Mesenchymal stem cell (in vitro differentiated cells and primary cell): ENCODE measurements at regions not wholly inside any gene's neighbourhood (a gene's known extent, or its start where the extent isn't known, plus 50 kb on each side); places are given as distances from the start of the nearest gene placed in this dataset.

Experiments
- DNase-seq: peaks from one replicate; pipeline ENCODE4 v3.0.0-alpha.2; 2013
- H2AFZ ChIP-seq: one replicate; pipeline ENCODE4 v1.6.1; 2013; ENCODE audit warnings: low read depth, mild to moderate bottlenecking, control low read depth, inconsistent platforms, low read length, moderate library complexity
- H2AK5ac ChIP-seq: 2 replicates; pipeline ENCODE4 v1.6.1; 2013; ENCODE audit warnings: low read length, moderate library complexity, mild to moderate bottlenecking, inconsistent platforms; ENCODE audit not compliant: severe bottlenecking
- H2BK120ac ChIP-seq: one replicate; pipeline ENCODE4 v1.6.1; 2013; ENCODE audit warnings: low read depth, mild to moderate bottlenecking, inconsistent platforms, low read length, moderate library complexity
- H2BK12ac ChIP-seq, 2 experiments: one replicate each; pipeline ENCODE4 v1.6.1; 2013; ENCODE audit warnings: inconsistent platforms in 2 of 2, low read length in 2 of 2, mild to moderate bottlenecking in 2 of 2, moderate library complexity in 2 of 2, control low read depth in 1 of 2
- H2BK15ac ChIP-seq: one replicate; pipeline ENCODE4 v1.6.1; 2013; ENCODE audit warnings: mild to moderate bottlenecking, low read depth, inconsistent platforms; ENCODE audit not compliant: poor library complexity, severe bottlenecking
- H2BK5ac ChIP-seq: 2 replicates; pipeline ENCODE4 v1.6.1; 2013; ENCODE audit warnings: low read depth, mild to moderate bottlenecking, low read length, control low read depth, inconsistent platforms; ENCODE audit not compliant: poor library complexity, severe bottlenecking
- H3K14ac ChIP-seq, 2 experiments: one replicate each; pipeline ENCODE4 v1.6.1; 2013; ENCODE audit warnings: inconsistent platforms in 2 of 2, low read length in 2 of 2, control low read depth in 1 of 2, mild to moderate bottlenecking in 1 of 2, moderate library complexity in 1 of 2
- H3K18ac ChIP-seq, 2 experiments: one replicate each; pipeline ENCODE4 v1.6.1; 2013; ENCODE audit warnings: inconsistent platforms in 2 of 2, low read length in 2 of 2, control low read depth in 1 of 2, low read depth in 1 of 2, mild to moderate bottlenecking in 1 of 2
- H3K23ac ChIP-seq, 2 experiments: one replicate each; pipeline ENCODE4 v1.6.1; 2013; ENCODE audit warnings: inconsistent platforms in 2 of 2, low read length in 2 of 2, mild to moderate bottlenecking in 2 of 2, moderate library complexity in 2 of 2, control low read depth in 1 of 2
- H3K27ac ChIP-seq: 2 replicates; pipeline ENCODE4 v1.5.1; 2013; ENCODE audit warnings: mild to moderate bottlenecking, moderate library complexity, low read length, control low read depth, inconsistent platforms; ENCODE audit not compliant: poor library complexity, severe bottlenecking
- H3K27me3 ChIP-seq, 2 experiments: 2 replicates each; pipeline versions ENCODE4 v1.6.1 to v1.7.0; 2013; ENCODE audit warnings: low read length in 2 of 2, mild to moderate bottlenecking in 2 of 2, moderate library complexity in 2 of 2, control low read depth in 1 of 2, inconsistent platforms in 1 of 2; ENCODE audit not compliant: control insufficient read depth in 1 of 2, insufficient read depth in 1 of 2
- H3K36me3 ChIP-seq, 2 experiments: 2 replicates each; pipeline versions ENCODE4 v1.6.1 to v1.7.0; 2013; ENCODE audit warnings: low read length in 2 of 2, control low read depth in 1 of 2, inconsistent platforms in 1 of 2, low read depth in 1 of 2, mild to moderate bottlenecking in 1 of 2; ENCODE audit not compliant: insufficient read depth in 2 of 2, control insufficient read depth in 1 of 2
- H3K4ac ChIP-seq, 2 experiments: one replicate each; pipeline ENCODE4 v1.6.1; 2013; ENCODE audit warnings: inconsistent platforms in 2 of 2, low read length in 2 of 2, mild to moderate bottlenecking in 2 of 2, moderate library complexity in 2 of 2, control low read depth in 1 of 2, low read depth in 1 of 2
- H3K4me1 ChIP-seq: 2 replicates; pipeline ENCODE4 v1.6.1; 2013; ENCODE audit warnings: low read depth, low read length, control low read depth; ENCODE audit not compliant: control insufficient read depth, insufficient read depth
- H3K4me2 ChIP-seq: 2 replicates; pipeline ENCODE4 v1.6.1; 2013; ENCODE audit warnings: low read length, mild to moderate bottlenecking, inconsistent platforms; ENCODE audit not compliant: poor library complexity, severe bottlenecking
- H3K4me3 ChIP-seq, 2 experiments: 2 replicates each; pipeline versions ENCODE4 v1.5.1 to v1.7.0; 2013; ENCODE audit warnings: low read length in 2 of 2, mild to moderate bottlenecking in 2 of 2, control low read depth in 1 of 2, low read depth in 1 of 2; ENCODE audit not compliant: insufficient read depth in 1 of 2
- H3K79me1 ChIP-seq: replicated peaks from 2 replicates; pipeline ENCODE4 v1.6.1; 2013; ENCODE audit warnings: mild to moderate bottlenecking, control low read depth, low read length, inconsistent platforms; ENCODE audit not compliant: poor library complexity, severe bottlenecking
- H3K9ac ChIP-seq: 2 replicates; pipeline ENCODE4 v1.7.0; 2013; ENCODE audit warnings: mild to moderate bottlenecking, low read length, moderate library complexity
- H3K9me3 ChIP-seq: 2 replicates; pipeline ENCODE4 v1.7.0; 2013; ENCODE audit warnings: mild to moderate bottlenecking, low read length; ENCODE audit not compliant: control insufficient read depth
- H4K8ac ChIP-seq: one replicate; pipeline ENCODE4 v1.6.1; 2013; ENCODE audit warnings: inconsistent platforms, mild to moderate bottlenecking, low read length, moderate library complexity
- H4K91ac ChIP-seq: one replicate; pipeline ENCODE4 v1.6.1; 2013; ENCODE audit warnings: mild to moderate bottlenecking, low read length, inconsistent platforms
- WGBS: methylation state at CpG from one replicate; pipeline ENCODE4 v1.1.7; 2013; ENCODE audit warnings: mixed read lengths; 5-methylcytosine and 5-hydroxymethylcytosine counted together

DNA sequence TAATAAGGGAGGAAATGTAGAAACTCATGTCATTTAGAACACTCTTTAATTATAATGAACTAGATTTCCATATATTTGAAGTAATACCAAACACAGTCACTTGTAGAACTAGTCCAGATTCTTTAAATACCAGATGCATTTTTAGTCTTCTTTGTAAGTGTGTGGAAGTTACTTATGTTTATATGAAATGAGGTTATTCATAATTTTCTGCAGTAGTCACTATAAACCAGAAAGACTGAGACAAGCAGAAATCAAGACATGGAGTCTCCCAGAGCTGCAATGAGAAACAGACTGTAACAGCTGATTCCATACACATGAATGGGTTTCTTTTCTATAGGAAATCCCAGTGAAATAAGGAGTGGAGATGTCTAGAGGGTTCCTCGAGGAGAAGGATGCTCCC is 216.6 kb upstream of the ZP4 start:
- H2BK15ac ChIP-seq, result no peak overlapping the region
- 60% methylated on average over 1 of the region's 1 CpG for WGBS
- no peak overlapping the region for H3K4ac ChIP-seq
- no peak overlapping the region for H3K23ac ChIP-seq
- no peaks in the 10 kb centered on the region for H3K4me1 ChIP-seq
- H3K18ac ChIP-seq, result no peak overlapping the region
- H3K27ac ChIP-seq, result no peak overlapping the region
- H4K91ac ChIP-seq, result no peak overlapping the region
- H2BK5ac ChIP-seq, result no peak overlapping the region
- H3K79me1 ChIP-seq, result no peaks in the 10 kb centered on the region
- peaks cover 4% of the 10 kb centered on the region for H3K9me3 ChIP-seq
- H3K4me3 ChIP-seq, result no peak overlapping the region
- no peak overlapping the region for H3K4me2 ChIP-seq
- no peak overlapping the region for H2AK5ac ChIP-seq
- DNase-seq, result no peak
- H2BK120ac ChIP-seq, result no peak overlapping the region
- no peaks in the 10 kb centered on the region for H3K27me3 ChIP-seq
- H2BK12ac ChIP-seq, result no peak overlapping the region
- no peak overlapping the region for H4K8ac ChIP-seq
- H2AFZ ChIP-seq, result no peak overlapping the region
- no peak overlapping the region for H3K14ac ChIP-seq
- no peaks in the 10 kb centered on the region for H3K36me3 ChIP-seq
- no peak overlapping the region for H3K9ac ChIP-seq

DNA sequence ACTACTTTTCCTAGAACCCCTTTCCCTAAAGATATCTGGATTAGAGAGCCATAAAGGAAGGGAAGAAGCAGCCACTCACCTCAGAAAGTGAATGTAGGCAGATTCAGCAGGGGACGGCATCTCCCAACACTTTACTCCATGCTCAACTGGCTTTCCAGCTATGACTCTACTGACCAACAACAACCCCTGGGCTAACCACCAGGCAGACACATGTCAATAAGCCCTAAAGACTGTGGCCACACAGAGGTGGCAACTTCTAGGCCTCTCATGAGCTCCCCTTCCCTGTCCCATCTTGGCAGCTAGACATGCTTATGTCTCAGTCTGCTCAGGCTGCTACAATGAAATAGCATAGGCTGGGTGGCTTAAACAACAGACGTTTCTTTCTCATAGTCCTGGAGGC is 214.0 kb upstream of the ZP4 start:
- WGBS, result 42% methylated on average over 2 of the region's 2 CpGs
- H3K79me1 ChIP-seq, result no peaks in the 10 kb centered on the region
- H2AK5ac ChIP-seq, result no peak overlapping the region
- H2AFZ ChIP-seq, result no peak overlapping the region
- H3K4ac ChIP-seq, result no peak overlapping the region
- peaks cover 7% of the 10 kb centered on the region for H3K9me3 ChIP-seq
- no peaks in the 10 kb centered on the region for H3K4me1 ChIP-seq
- no peak overlapping the region for H3K14ac ChIP-seq
- H4K8ac ChIP-seq, result no peak overlapping the region
- H3K36me3 ChIP-seq, result no peaks in the 10 kb centered on the region
- H3K23ac ChIP-seq, result no peak overlapping the region
- H3K9ac ChIP-seq, result no peak overlapping the region
- H4K91ac ChIP-seq, result no peak overlapping the region
- no peak overlapping the region for H3K27ac ChIP-seq
- DNase-seq, result no peak
- no peak overlapping the region for H3K18ac ChIP-seq
- no peak overlapping the region for H2BK120ac ChIP-seq
- H3K4me2 ChIP-seq, result no peak overlapping the region
- no peak overlapping the region for H3K4me3 ChIP-seq
- no peaks in the 10 kb centered on the region for H3K27me3 ChIP-seq
- no peak overlapping the region for H2BK5ac ChIP-seq
- no peak overlapping the region for H2BK15ac ChIP-seq
- H2BK12ac ChIP-seq, result no peak overlapping the region

DNA sequence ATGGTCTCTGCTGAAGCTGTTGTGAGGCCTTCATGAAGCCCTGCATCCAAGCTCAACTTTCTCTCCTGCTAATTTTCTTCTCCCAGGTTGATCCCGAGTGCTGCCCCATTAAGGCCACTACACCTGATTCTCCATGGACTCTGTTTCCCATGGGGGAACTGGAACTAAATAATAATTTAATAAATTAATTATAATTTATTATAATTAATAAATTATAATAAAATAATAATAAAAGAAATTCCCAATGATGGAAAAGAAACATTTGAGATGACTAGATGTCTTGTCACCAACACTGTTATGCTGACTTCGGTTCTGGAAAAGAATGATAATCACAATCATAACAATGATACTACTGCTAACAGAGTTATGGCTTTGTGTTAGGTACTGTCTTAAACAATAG is 211.2 kb upstream of the ZP4 start:
- Histone ChIP-seq H2BK15ac (no peak overlapping the region), H3K36me3 (no peaks in the 10 kb centered on the region), H3K4ac (no peak overlapping the region), H3K23ac (no peak overlapping the region), H2BK5ac (no peak overlapping the region), H3K18ac (no peak overlapping the region), H3K4me2 (no peak overlapping the region), H2AK5ac (no peak overlapping the region), H2AFZ (no peak overlapping the region), H3K9ac (no peak overlapping the region), H3K4me3 (no peak overlapping the region), H3K14ac (no peak overlapping the region), H3K27me3 (no peaks in the 10 kb centered on the region), H2BK120ac (no peak overlapping the region), H4K91ac (no peak overlapping the region), H3K9me3 (peaks cover 7% of the 10 kb centered on the region), H3K4me1 (no peaks in the 10 kb centered on the region), H3K79me1 (no peaks in the 10 kb centered on the region), H2BK12ac (no peak overlapping the region), H3K27ac (no peak overlapping the region), H4K8ac (no peak overlapping the region)
- no CpG with 5 or more reads among the region's 2 CpGs for WGBS
- no peak for DNase-seq

GRCh38 chr1:238099871-238100270 is 209.1 kb upstream of the ZP4 start:
- Histone ChIP-seq H3K27ac (no peak overlapping the region), H3K4me2 (no peak overlapping the region), H2AK5ac (no peak overlapping the region), H2BK120ac (no peak overlapping the region), H3K14ac (no peak overlapping the region), H3K4me3 (no peak overlapping the region), H3K9ac (no peak overlapping the region), H3K79me1 (no peaks in the 10 kb centered on the region), H3K4me1 (no peaks in the 10 kb centered on the region), H3K27me3 (no peaks in the 10 kb centered on the region), H4K8ac (no peak overlapping the region), H2AFZ (no peak overlapping the region), H2BK5ac (no peak overlapping the region), H3K18ac (no peak overlapping the region), H3K36me3 (no peaks in the 10 kb centered on the region), H2BK15ac (no peak overlapping the region), H4K91ac (no peak overlapping the region), H3K9me3 (peaks cover 11% of the 10 kb centered on the region), H2BK12ac (no peak overlapping the region), H3K4ac (no peak overlapping the region), H3K23ac (no peak overlapping the region)
- DNase-seq, result no peak
- 76% methylated on average over 2 of the region's 2 CpGs for WGBS
